Smooth muscle cell (in vitro differentiated cells): ENCODE measurements at regions not wholly inside any gene's neighbourhood (a gene's known extent, or its start where the extent isn't known, plus 50 kb on each side); places are given as distances from the start of the nearest gene placed in this dataset.

Experiments
- DNase-seq: peaks from one replicate; lab custom pipeline; 2025; ENCODE audit not compliant: unreplicated experiment; lab: John Stamatoyannopoulos, UW
- H2AFZ ChIP-seq: fragments of 200-600 bp; sonication (generic); 2 replicates; pipeline ENCODE4 v1.6.0; 2016; ENCODE audit warnings: antibody characterized with exemption, low read depth, mild to moderate bottlenecking
- H3F3A ChIP-seq: fragments of 200-600 bp; sonication (generic); 2 replicates; pipeline ENCODE4 v1.6.0; 2017; ENCODE audit warnings: antibody characterized with exemption, low read depth
- H3K27ac ChIP-seq: fragments of 200-600 bp; sonication (generic); 2 replicates; pipeline ENCODE4 v1.5.1; 2016; ENCODE audit warnings: low read depth, mild to moderate bottlenecking
- H3K27me3 ChIP-seq: fragments of 200-600 bp; sonication (generic); 2 replicates; pipeline ENCODE4 v1.6.1; 2016; ENCODE audit warnings: low read depth, mild to moderate bottlenecking
- H3K36me3 ChIP-seq: fragments of 200-600 bp; sonication (generic); 2 replicates; pipeline ENCODE4 v1.5.1; 2016; ENCODE audit warnings: low read depth
- H3K4me1 ChIP-seq: fragments of 200-600 bp; sonication (generic); 2 replicates; pipeline ENCODE4 v1.5.1; 2016; ENCODE audit warnings: low read depth
- H3K4me2 ChIP-seq: fragments of 200-600 bp; sonication (generic); 2 replicates; pipeline ENCODE4 v1.6.0; 2016; ENCODE audit warnings: mild to moderate bottlenecking
- H3K4me3 ChIP-seq: fragments of 200-600 bp; sonication (generic); 2 replicates; pipeline ENCODE4 v1.5.1; 2016; ENCODE audit warnings: mild to moderate bottlenecking
- H3K79me2 ChIP-seq: fragments of 200-600 bp; sonication (generic); 2 replicates; pipeline ENCODE4 v1.6.0; 2016; ENCODE audit warnings: low read depth, mild to moderate bottlenecking
- H3K9ac ChIP-seq: fragments of 200-600 bp; sonication (generic); 2 replicates; pipeline ENCODE4 v1.6.0; 2016; ENCODE audit warnings: low read depth
- H3K9me3 ChIP-seq: fragments of 200-600 bp; sonication (generic); replicated peaks from 2 replicates; pipeline ENCODE4 v1.5.1; 2016; ENCODE audit warnings: low read depth
- H4K20me1 ChIP-seq: fragments of 200-600 bp; sonication (generic); 2 replicates; pipeline ENCODE4 v1.6.0; 2016; ENCODE audit warnings: low read depth
- CTCF ChIP-seq: fragments of 200-600 bp; sonication (generic); IDR thresholded peaks from 2 replicates; pipeline ENCODE4 v1.5.1; 2017; ENCODE audit warnings: borderline replicate concordance, mild to moderate bottlenecking, antibody characterized with exemption; ENCODE audit not compliant: insufficient read depth, poor library complexity, severe bottlenecking
- WGBS: methylation state at CpG from one replicate; pipeline ENCODE4 v1.1.7; 2016; ENCODE audit warnings: low lambda C conversion rate; 5-methylcytosine and 5-hydroxymethylcytosine counted together

GRCh38 chr3:19598870-19599269 lies 335.1 kb downstream of the EFHB start:
- H3K4me1 ChIP-seq: no peaks in the 10 kb centered on the region
- 48% methylated on average over 2 of the region's 2 CpGs for WGBS
- no peak for DNase-seq
- no peaks in the 10 kb centered on the region for H4K20me1 ChIP-seq
- H3K4me3 ChIP-seq: no peak overlapping the region
- H2AFZ ChIP-seq: no peak overlapping the region
- no peaks in the 10 kb centered on the region for H3K27me3 ChIP-seq
- H3K9ac ChIP-seq: no peak overlapping the region
- no peaks in the 10 kb centered on the region for H3K9me3 ChIP-seq
- no peaks in the 10 kb centered on the region for H3K79me2 ChIP-seq
- no peak overlapping the region for H3K27ac ChIP-seq
- TF ChIP-seq CTCF: no peak
- H3K36me3 ChIP-seq: no peaks in the 10 kb centered on the region
- no peak overlapping the region for H3K4me2 ChIP-seq
- no peaks in the 10 kb centered on the region for H3F3A ChIP-seq

- Histone ChIP-seq H3K36me3 (no peaks in the 10 kb centered on the region), H3K4me3 (no peak overlapping the region), H3K4me2 (no peak overlapping the region), H3K9ac (no peak overlapping the region), H3K9me3 (no peaks in the 10 kb centered on the region), H2AFZ (no peak overlapping the region), H3F3A (no peaks in the 10 kb centered on the region), H3K4me1 (no peaks in the 10 kb centered on the region), H3K27me3 (no peaks in the 10 kb centered on the region), H3K27ac (no peak overlapping the region), H4K20me1 (no peaks in the 10 kb centered on the region), H3K79me2 (no peaks in the 10 kb centered on the region)
- 33% methylated on average over 1 of the region's 1 CpG for WGBS
- DNase-seq: no peak
- no peak for TF ChIP-seq CTCF
These were observed 337.6 kb downstream of the EFHB start for GRCh38 chr3:19596408-19596807.

- no peak overlapping the region for H3K4me3 ChIP-seq
- no peaks in the 10 kb centered on the region for H3K4me1 ChIP-seq
- H3K36me3 ChIP-seq: no peaks in the 10 kb centered on the region
- no peak for DNase-seq
- H3K9me3 ChIP-seq: no peaks in the 10 kb centered on the region
- H3K27ac ChIP-seq: no peak overlapping the region
- no peaks in the 10 kb centered on the region for H4K20me1 ChIP-seq
- no peaks in the 10 kb centered on the region for H3K79me2 ChIP-seq
- no peaks in the 10 kb centered on the region for H3K27me3 ChIP-seq
- H2AFZ ChIP-seq: no peak overlapping the region
- no peak overlapping the region for H3K9ac ChIP-seq
- H3F3A ChIP-seq: no peaks in the 10 kb centered on the region
- 81% methylated on average over 1 of the region's 1 CpG for WGBS
- no peak for TF ChIP-seq CTCF
- no peak overlapping the region for H3K4me2 ChIP-seq
These were observed 338.1 kb downstream of the EFHB start for GRCh38 chr3:19595884-19596283.
